GM18498 (cell line): ENCODE measurements at regions not wholly inside any gene's neighbourhood (a gene's known extent, or its start where the extent isn't known, plus 50 kb on each side); places are given as distances from the start of the nearest gene placed in this dataset.
"Not testable (repeated sequence)": the region's sequence is repeated elsewhere in the genome, so short reads cannot be mapped to it uniquely, and the experiment has no call there.

Experiments
- ATAC-seq: cut with Tn5 transposase; IDR thresholded peaks from one replicate; pipeline ENCODE4 v1.9.1; 2021; ENCODE audit warnings: mild to moderate bottlenecking, moderate library complexity; ENCODE audit not compliant: unreplicated experiment

- no peak for ATAC-seq
These were observed 138.6 kb downstream of the ARRDC3 start for GRCh38 chr5:91244380-91245073.

GRCh38 chr5:91243852-91244251 is 139.3 kb downstream of the ARRDC3 start:
- ATAC-seq: no peak

- no peak for ATAC-seq
These were observed 139.8 kb downstream of the ARRDC3 start for GRCh38 chr5:91243286-91243685.

GRCh38 chr5:91241460-91241859 is 141.7 kb downstream of the ARRDC3 start:
- ATAC-seq: not testable (repeated sequence)

GRCh38 chr5:91240175-91240574 is 142.9 kb downstream of the ARRDC3 start:
- ATAC-seq: no peak

- ATAC-seq: no peak
These were observed 147.8 kb downstream of the ARRDC3 start for GRCh38 chr5:91235271-91235694.

GRCh38 chr5:91232523-91232922 is 150.6 kb downstream of the ARRDC3 start:
- no peak for ATAC-seq

GRCh38 chr5:91229031-91229727 is 153.9 kb downstream of the ARRDC3 start:
- ATAC-seq: no peak

- no peak for ATAC-seq
These were observed 154.9 kb downstream of the ARRDC3 start for GRCh38 chr5:91228188-91228587.

- ATAC-seq: peak; percentile 76
These were observed 157.1 kb downstream of the ARRDC3 start for GRCh38 chr5:91225848-91226686.

- no peak for ATAC-seq
These were observed 158.1 kb downstream of the ARRDC3 start for GRCh38 chr5:91224969-91225368.

GRCh38 chr5:91224456-91224855 is 158.7 kb downstream of the ARRDC3 start:
- ATAC-seq: no peak

- no peak for ATAC-seq
These were observed 159.2 kb downstream of the ARRDC3 start for GRCh38 chr5:91223886-91224285.

- ATAC-seq: no peak
These were observed 160.6 kb downstream of the ARRDC3 start for GRCh38 chr5:91222482-91222881.

- no peak for ATAC-seq
These were observed 161.2 kb downstream of the ARRDC3 start for GRCh38 chr5:91221917-91222316.

GRCh38 chr5:91219803-91220371 is 163.2 kb downstream of the ARRDC3 start:
- no peak for ATAC-seq

- no peak for ATAC-seq
These were observed 163.9 kb downstream of the ARRDC3 start for GRCh38 chr5:91219091-91219802.

GRCh38 chr5:91217859-91218258 is 165.3 kb downstream of the ARRDC3 start:
- no peak for ATAC-seq

GRCh38 chr5:91214571-91214970 is 168.5 kb downstream of the ARRDC3 start:
- no peak for ATAC-seq
